ENCODE measurements at regions not wholly inside any gene's neighbourhood (a gene's known extent, or its start where the extent isn't known, plus 50 kb on each side); places are given as distances from the start of the nearest gene placed in this dataset.

GRCh38 chr5:5588386-5588785, 165.9 kb downstream of the ICE1 start:
- TF ChIP-seq EZH2 (IDR thresholded peaks at IDR 0.05; ENCODE audit: borderline replicate concordance, low read depth, low read length, severe bottlenecking), result no peak
- no peak for TF ChIP-seq CTCF (IDR thresholded peaks at IDR 0.05; ENCODE audit: borderline replicate concordance, extremely low read depth, low read length, poor library complexity, severe bottlenecking)
